GM12878 (cell line): ENCODE measurements at regions not wholly inside any gene's neighbourhood (a gene's known extent, or its start where the extent isn't known, plus 50 kb on each side); places are given as distances from the start of the nearest gene placed in this dataset.

Source experiments
- ATAC-seq: fragments of 200-7000 bp; cut with Tn5 transposase; 3 replicates; pipeline ENCODE4 v1.9.1; 2020; ENCODE audit warnings: mild to moderate bottlenecking, moderate library complexity
- BruUV-seq: library from RNA; stranded (reverse); fragments of 400-500 nt; replicated peaks from 2 replicates; lab custom pipeline; 2021; lab: Mats Ljungman, UMichigan
- CTCF ChIA-PET: fragments of 300-600 bp; sonication (Branson Sonifier 250); formaldehyde crosslinking; extraction: SDS; loops from one replicate; lab custom pipeline; 2021; ENCODE audit warnings: inconsistent platforms; lab: Yijun Ruan, JAX
- POLR2A ChIA-PET: fragments of 350-600 bp; formaldehyde crosslinking; extraction: SDS; loops from one replicate; lab custom pipeline; 2021; ENCODE audit warnings: inconsistent platforms; lab: Charles Lee
- RAD21 ChIA-PET: fragments of 300-600 bp; sonication (Branson Sonifier 250); formaldehyde crosslinking; loops from one replicate; lab custom pipeline; 2023; ENCODE audit warnings: antibody characterized with exemption; ENCODE audit not compliant: unreplicated experiment; lab: Charles Lee
- SMC1A ChIA-PET: fragments of 300-600 bp; sonication (Branson Sonifier 250); formaldehyde crosslinking; loops from one replicate; lab custom pipeline; 2023; ENCODE audit not compliant: unreplicated experiment, uncharacterized antibody; lab: Charles Lee
- DNase-seq: peaks from one replicate; pipeline ENCODE4 v3.0.0-alpha.2; 2011; ENCODE audit warnings: low read depth, low spot score
- FAIRE-seq: peaks from 3 replicates; lab custom pipeline; 2011; peaks lifted over from hg19 to GRCh38; lab: Jason Lieb, UNC
- H2AFZ ChIP-seq: 2 replicates; pipeline ENCODE4 v1.6.0; 2011; ENCODE audit warnings: low read depth, low read length, control low read depth; ENCODE audit not compliant: control insufficient read depth
- H3K27ac ChIP-seq: 2 replicates; pipeline ENCODE4 v1.5.1; 2011; ENCODE audit warnings: control low read depth; ENCODE audit not compliant: control insufficient read depth, insufficient read depth
- H3K27me3 ChIP-seq, 2 experiments: replicated peaks in 1 of 2; 2 replicates each; pipeline versions ENCODE4 v1.6.0 to v1.6.1; 2011; ENCODE audit warnings: low read length in 1 of 2; ENCODE audit not compliant: control insufficient read depth in 2 of 2, insufficient read depth in 2 of 2
- H3K36me3 ChIP-seq, 2 experiments: 2 replicates each; pipeline ENCODE4 v1.5.1; 2011; ENCODE audit warnings: low read length in 1 of 2; ENCODE audit not compliant: control insufficient read depth in 2 of 2, insufficient read depth in 2 of 2
- H3K4me1 ChIP-seq: 2 replicates; pipeline ENCODE4 v1.6.1; 2011; ENCODE audit warnings: mild to moderate bottlenecking, low read length, moderate library complexity, mixed read lengths; ENCODE audit not compliant: control insufficient read depth, insufficient read depth
- H3K4me2 ChIP-seq: 2 replicates; pipeline ENCODE4 v1.6.0; 2011; ENCODE audit warnings: control low read depth; ENCODE audit not compliant: control insufficient read depth, insufficient read depth
- H3K4me3 ChIP-seq: fragments of 200-600 bp; sonication (generic); 2 replicates; pipeline ENCODE4 v1.5.1; 2016
- H3K79me2 ChIP-seq: 2 replicates; pipeline ENCODE4 v1.6.0; 2011; ENCODE audit warnings: low read length; ENCODE audit not compliant: control insufficient read depth, insufficient read depth
- H3K9ac ChIP-seq: 2 replicates; pipeline ENCODE4 v1.8.0; 2011; ENCODE audit warnings: low read length, control low read depth, mixed read lengths; ENCODE audit not compliant: control insufficient read depth, insufficient read depth
- H3K9me3 ChIP-seq: replicated peaks from 3 replicates; pipeline ENCODE4 v1.5.1; 2011; ENCODE audit warnings: mild to moderate bottlenecking, low read length; ENCODE audit not compliant: control insufficient read depth, insufficient read depth
- H4K20me1 ChIP-seq: 2 replicates; pipeline ENCODE4 v1.6.0; 2011; ENCODE audit not compliant: control insufficient read depth, insufficient read depth
- BRCA1 ChIP-seq: IDR thresholded peaks from 2 replicates; pipeline ENCODE4 v1.6.1; 2011; ENCODE audit warnings: low read depth, low read length, improper control_type of control experiment
- FOS ChIP-seq: IDR thresholded peaks from 3 replicates; pipeline ENCODE4 v1.6.1; 2011; ENCODE audit warnings: borderline replicate concordance; ENCODE audit not compliant: insufficient read length; ENCODE audit errors: extremely low read depth
- HCFC1 ChIP-seq: fragments of 150-350 bp; IDR thresholded peaks from 2 replicates; pipeline ENCODE4 v1.6.1; 2014; ENCODE audit warnings: low read length
- IRF3 ChIP-seq: fragments of 450-650 bp; IDR thresholded peaks from 2 replicates; pipeline ENCODE4 v1.6.1; 2014; ENCODE audit warnings: mild to moderate bottlenecking
- KDM1A ChIP-seq: fragments of 200-600 bp; sonication (generic); IDR thresholded peaks from 2 replicates; pipeline ENCODE4 v1.6.1; 2016; ENCODE audit warnings: borderline replicate concordance
- MEF2B ChIP-seq: fragments of 450-650 bp; IDR thresholded peaks from 2 replicates; pipeline ENCODE4 v1.6.1; 2018; ENCODE audit warnings: mild to moderate bottlenecking, moderate library complexity; ENCODE audit not compliant: partially characterized antibody, poor library complexity, severe bottlenecking
- MXI1 ChIP-seq: fragments of 150-350 bp; IDR thresholded peaks from 2 replicates; pipeline ENCODE4 v1.6.1; 2011; ENCODE audit warnings: low read depth, mild to moderate bottlenecking, inconsistent platforms, low read length, improper control_type of control experiment
- NFIC ChIP-seq: IDR thresholded peaks from 2 replicates; pipeline ENCODE4 v1.6.1; 2012; ENCODE audit warnings: low read depth, mild to moderate bottlenecking, inconsistent platforms, low read length, moderate library complexity
- POLR2A ChIP-seq: IDR thresholded peaks from 2 replicates; pipeline ENCODE4 v1.6.1; 2011; ENCODE audit warnings: low read depth, mild to moderate bottlenecking, low read length
- RAD51 ChIP-seq: fragments of 450-650 bp; IDR thresholded peaks from 2 replicates; pipeline ENCODE4 v1.6.1; 2016; ENCODE audit warnings: moderate library complexity, mild to moderate bottlenecking, inconsistent platforms
- RFX5 ChIP-seq: IDR thresholded peaks from 2 replicates; pipeline ENCODE4 v1.6.1; 2011; ENCODE audit warnings: low read depth, low read length, improper control_type of control experiment
- STAT3 ChIP-seq: IDR thresholded peaks from 2 replicates; pipeline ENCODE4 v1.6.1; 2011; ENCODE audit warnings: low read depth, low read length, improper control_type of control experiment
- YBX1 ChIP-seq: fragments of 450-650 bp; IDR thresholded peaks from 2 replicates; pipeline ENCODE4 v1.6.1; 2016; ENCODE audit warnings: antibody characterized with exemption
- WGBS: methylation state at CpG from one replicate; pipeline ENCODE4 v1.1.6; 2016; ENCODE audit warnings: low lambda C conversion rate; ENCODE audit not compliant: insufficient replicate concordance, insufficient coverage; ENCODE audit errors: missing lambda C conversion rate; 5-methylcytosine and 5-hydroxymethylcytosine counted together
- in situ Hi-C: fragments of 300-500 bp; cut with MboI; formaldehyde crosslinking; loops from 9 replicates; pipeline ENCODE4 v1.14.3; 2018; ENCODE audit warnings: mixed read lengths
- intact Hi-C: fragments of 100-400 bp; cut with micrococcal nuclease; formaldehyde crosslinking; loops from one replicate; pipeline ENCODE4 v1.14.2; 2022; ENCODE audit not compliant: unreplicated experiment
- TF ChIP-seq, protein P1 (sequence below): fragments of 150-350 bp; IDR thresholded peaks from 2 replicates; pipeline ENCODE4 v1.6.1; 2014; ENCODE audit warnings: mild to moderate bottlenecking, low read depth, low read length
- TF ChIP-seq, protein P2 (sequence below): fragments of 450-650 bp; formaldehyde crosslinking; IDR thresholded peaks from 2 replicates; pipeline ENCODE4 v1.4.0; 2022; ENCODE audit warnings: mild to moderate bottlenecking, moderate library complexity
- TF ChIP-seq, protein P3 (sequence below): fragments of 450-650 bp; IDR thresholded peaks from 2 replicates; pipeline ENCODE4 v1.6.1; 2017; ENCODE audit warnings: mild to moderate bottlenecking, low read depth, inconsistent platforms; ENCODE audit not compliant: poor library complexity, severe bottlenecking

GRCh38 chr2:101628030-101628392 is 69.5 kb upstream of the MAP4K4 start:
- ChIA-PET CTCF (no interaction called here), RAD21 (no interaction called here), POLR2A (no interaction called here), SMC1A (no interaction called here)
- DNase-seq (no peak), ATAC-seq (no peak), FAIRE-seq (no peak)
- Histone ChIP-seq H3K79me2 (no peaks in the 10 kb centered on the region), H3K27me3 (no peaks in the 10 kb centered on the region), H3K36me3 (no peaks in the 10 kb centered on the region), H3K4me2 (no peak overlapping the region), H3K9me3 (no peaks in the 10 kb centered on the region), H2AFZ (no peak overlapping the region), H3K9ac (no peak overlapping the region), H3K4me3 (no peak overlapping the region), H4K20me1 (no peaks in the 10 kb centered on the region), H3K27ac (no peak overlapping the region), H3K4me1 (peaks cover 12% of the 10 kb centered on the region)
- intact Hi-C loops (loop anchor here (10.0 kb wide), 1 partner anchor 207 kb away; no protein-coding TSS in a partner anchor), in situ Hi-C loops (no loop called here)
- 96% methylated on average over 16 of the region's 16 CpGs for WGBS
- BruUV-seq: no TSS peak
- TF ChIP-seq YBX1: no peak
- TF ChIP-seq RAD51: no peak
- TF ChIP-seq, protein P1, sequence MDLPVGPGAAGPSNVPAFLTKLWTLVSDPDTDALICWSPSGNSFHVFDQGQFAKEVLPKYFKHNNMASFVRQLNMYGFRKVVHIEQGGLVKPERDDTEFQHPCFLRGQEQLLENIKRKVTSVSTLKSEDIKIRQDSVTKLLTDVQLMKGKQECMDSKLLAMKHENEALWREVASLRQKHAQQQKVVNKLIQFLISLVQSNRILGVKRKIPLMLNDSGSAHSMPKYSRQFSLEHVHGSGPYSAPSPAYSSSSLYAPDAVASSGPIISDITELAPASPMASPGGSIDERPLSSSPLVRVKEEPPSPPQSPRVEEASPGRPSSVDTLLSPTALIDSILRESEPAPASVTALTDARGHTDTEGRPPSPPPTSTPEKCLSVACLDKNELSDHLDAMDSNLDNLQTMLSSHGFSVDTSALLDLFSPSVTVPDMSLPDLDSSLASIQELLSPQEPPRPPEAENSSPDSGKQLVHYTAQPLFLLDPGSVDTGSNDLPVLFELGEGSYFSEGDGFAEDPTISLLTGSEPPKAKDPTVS: no peak
- TF ChIP-seq MXI1: no peak
- TF ChIP-seq HCFC1: no peak
- no peak for TF ChIP-seq POLR2A
- TF ChIP-seq FOS: no peak
- TF ChIP-seq KDM1A: no peak
- TF ChIP-seq BRCA1: no peak
- no peak for TF ChIP-seq NFIC
- TF ChIP-seq, protein P2, sequence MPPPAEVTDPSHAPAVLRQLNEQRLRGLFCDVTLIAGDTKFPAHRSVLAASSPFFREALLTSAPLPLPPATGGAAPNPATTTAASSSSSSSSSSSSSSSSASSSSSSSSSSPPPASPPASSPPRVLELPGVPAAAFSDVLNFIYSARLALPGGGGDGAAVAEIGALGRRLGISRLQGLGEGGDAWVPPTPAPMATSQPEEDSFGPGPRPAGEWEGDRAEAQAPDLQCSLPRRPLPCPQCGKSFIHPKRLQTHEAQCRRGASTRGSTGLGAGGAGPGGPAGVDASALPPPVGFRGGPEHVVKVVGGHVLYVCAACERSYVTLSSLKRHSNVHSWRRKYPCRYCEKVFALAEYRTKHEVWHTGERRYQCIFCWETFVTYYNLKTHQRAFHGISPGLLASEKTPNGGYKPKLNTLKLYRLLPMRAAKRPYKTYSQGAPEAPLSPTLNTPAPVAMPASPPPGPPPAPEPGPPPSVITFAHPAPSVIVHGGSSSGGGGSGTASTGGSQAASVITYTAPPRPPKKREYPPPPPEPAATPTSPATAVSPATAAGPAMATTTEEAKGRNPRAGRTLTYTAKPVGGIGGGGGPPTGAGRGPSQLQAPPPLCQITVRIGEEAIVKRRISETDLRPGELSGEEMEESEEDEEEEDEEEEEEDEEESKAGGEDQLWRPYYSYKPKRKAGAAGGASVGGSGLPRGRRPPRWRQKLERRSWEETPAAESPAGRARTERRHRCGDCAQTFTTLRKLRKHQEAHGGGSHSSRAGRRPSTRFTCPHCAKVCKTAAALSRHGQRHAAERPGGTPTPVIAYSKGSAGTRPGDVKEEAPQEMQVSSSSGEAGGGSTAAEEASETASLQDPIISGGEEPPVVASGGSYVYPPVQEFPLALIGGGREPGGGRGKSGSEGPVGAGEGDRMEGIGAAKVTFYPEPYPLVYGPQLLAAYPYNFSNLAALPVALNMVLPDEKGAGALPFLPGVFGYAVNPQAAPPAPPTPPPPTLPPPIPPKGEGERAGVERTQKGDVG (CRISPR knock-in tag): no peak
- no peak for TF ChIP-seq STAT3
- TF ChIP-seq MEF2B: no peak
- TF ChIP-seq IRF3: no peak
- TF ChIP-seq, protein P3, sequence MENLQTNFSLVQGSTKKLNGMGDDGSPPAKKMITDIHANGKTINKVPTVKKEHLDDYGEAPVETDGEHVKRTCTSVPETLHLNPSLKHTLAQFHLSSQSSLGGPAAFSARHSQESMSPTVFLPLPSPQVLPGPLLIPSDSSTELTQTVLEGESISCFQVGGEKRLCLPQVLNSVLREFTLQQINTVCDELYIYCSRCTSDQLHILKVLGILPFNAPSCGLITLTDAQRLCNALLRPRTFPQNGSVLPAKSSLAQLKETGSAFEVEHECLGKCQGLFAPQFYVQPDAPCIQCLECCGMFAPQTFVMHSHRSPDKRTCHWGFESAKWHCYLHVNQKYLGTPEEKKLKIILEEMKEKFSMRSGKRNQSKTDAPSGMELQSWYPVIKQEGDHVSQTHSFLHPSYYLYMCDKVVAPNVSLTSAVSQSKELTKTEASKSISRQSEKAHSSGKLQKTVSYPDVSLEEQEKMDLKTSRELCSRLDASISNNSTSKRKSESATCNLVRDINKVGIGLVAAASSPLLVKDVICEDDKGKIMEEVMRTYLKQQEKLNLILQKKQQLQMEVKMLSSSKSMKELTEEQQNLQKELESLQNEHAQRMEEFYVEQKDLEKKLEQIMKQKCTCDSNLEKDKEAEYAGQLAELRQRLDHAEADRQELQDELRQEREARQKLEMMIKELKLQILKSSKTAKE: no peak
- no peak for TF ChIP-seq RFX5
